AG04450 (cell line): ENCODE measurements at regions not wholly inside any gene's neighbourhood (a gene's known extent, or its start where the extent isn't known, plus 50 kb on each side); places are given as distances from the start of the nearest gene placed in this dataset.

ENCODE experiments used
- CTCF ChIA-PET: fragments of 300-600, 350-600 bp; formaldehyde crosslinking; extraction: SDS; loops from one replicate; lab custom pipeline; 2022; ENCODE audit warnings: antibody characterized with exemption, inconsistent platforms; lab: Charles Lee
- POLR2A ChIA-PET: fragments of 350-600 bp; formaldehyde crosslinking; extraction: SDS; loops from one replicate; lab custom pipeline; 2021; ENCODE audit warnings: antibody characterized with exemption, inconsistent platforms; lab: Yijun Ruan, JAX
- DNase-seq: peaks from one replicate; pipeline ENCODE4 v3.0.0-alpha.2; 2011; ENCODE audit warnings: low read depth, low spot score
- H3K27ac ChIP-seq: one replicate; pipeline ENCODE4 v1.5.1; 2012; ENCODE audit warnings: low read depth, low read length, control low read depth
- H3K27me3 ChIP-seq: one replicate; pipeline ENCODE4 v1.6.0; 2012; ENCODE audit warnings: low read length; ENCODE audit not compliant: control insufficient read depth, insufficient read depth
- H3K4me3 ChIP-seq: 2 replicates; pipeline ENCODE4 v1.5.1; 2011; ENCODE audit warnings: mild to moderate bottlenecking, low read depth, low read length, control low read depth
- H3K9me3 ChIP-seq: 2 replicates; pipeline ENCODE4 v1.5.1; 2012; ENCODE audit warnings: low read length; ENCODE audit not compliant: control insufficient read depth, insufficient read depth
- TF ChIP-seq, protein P1 (sequence below): IDR thresholded peaks from 2 replicates; pipeline ENCODE4 v1.5.1; 2011; ENCODE audit warnings: low read depth, low read length, control low read depth, inconsistent platforms

DNA sequence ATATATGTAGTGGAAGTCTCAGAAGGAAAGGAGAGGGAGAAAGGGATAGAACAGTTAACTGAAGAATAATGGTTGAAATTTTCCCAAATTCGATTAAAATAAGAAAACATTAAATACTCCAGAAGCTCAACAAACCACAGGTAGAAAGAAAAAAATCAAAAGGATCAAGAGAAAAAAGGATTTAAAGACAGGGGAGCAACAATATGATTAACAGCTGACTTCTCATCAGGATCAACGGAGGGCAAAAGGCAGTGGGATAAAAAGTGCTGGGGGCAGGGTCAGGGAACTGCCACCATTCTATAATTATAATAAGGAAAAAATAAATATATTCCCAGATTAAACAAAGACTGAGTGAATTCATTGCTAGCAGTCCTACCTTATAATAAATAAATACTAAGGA lies 55.3 kb downstream of the CDKN2C start:
- no peak for DNase-seq
- no peaks in the 10 kb centered on the region for H3K27me3 ChIP-seq
- TF ChIP-seq, protein P1, sequence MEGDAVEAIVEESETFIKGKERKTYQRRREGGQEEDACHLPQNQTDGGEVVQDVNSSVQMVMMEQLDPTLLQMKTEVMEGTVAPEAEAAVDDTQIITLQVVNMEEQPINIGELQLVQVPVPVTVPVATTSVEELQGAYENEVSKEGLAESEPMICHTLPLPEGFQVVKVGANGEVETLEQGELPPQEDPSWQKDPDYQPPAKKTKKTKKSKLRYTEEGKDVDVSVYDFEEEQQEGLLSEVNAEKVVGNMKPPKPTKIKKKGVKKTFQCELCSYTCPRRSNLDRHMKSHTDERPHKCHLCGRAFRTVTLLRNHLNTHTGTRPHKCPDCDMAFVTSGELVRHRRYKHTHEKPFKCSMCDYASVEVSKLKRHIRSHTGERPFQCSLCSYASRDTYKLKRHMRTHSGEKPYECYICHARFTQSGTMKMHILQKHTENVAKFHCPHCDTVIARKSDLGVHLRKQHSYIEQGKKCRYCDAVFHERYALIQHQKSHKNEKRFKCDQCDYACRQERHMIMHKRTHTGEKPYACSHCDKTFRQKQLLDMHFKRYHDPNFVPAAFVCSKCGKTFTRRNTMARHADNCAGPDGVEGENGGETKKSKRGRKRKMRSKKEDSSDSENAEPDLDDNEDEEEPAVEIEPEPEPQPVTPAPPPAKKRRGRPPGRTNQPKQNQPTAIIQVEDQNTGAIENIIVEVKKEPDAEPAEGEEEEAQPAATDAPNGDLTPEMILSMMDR: no peak
- no peak overlapping the region for H3K27ac ChIP-seq
- H3K4me3 ChIP-seq: no peak overlapping the region
- CTCF ChIA-PET: no interaction called here
- H3K9me3 ChIP-seq: no peaks in the 10 kb centered on the region
- POLR2A ChIA-PET: no interaction called here

DNA sequence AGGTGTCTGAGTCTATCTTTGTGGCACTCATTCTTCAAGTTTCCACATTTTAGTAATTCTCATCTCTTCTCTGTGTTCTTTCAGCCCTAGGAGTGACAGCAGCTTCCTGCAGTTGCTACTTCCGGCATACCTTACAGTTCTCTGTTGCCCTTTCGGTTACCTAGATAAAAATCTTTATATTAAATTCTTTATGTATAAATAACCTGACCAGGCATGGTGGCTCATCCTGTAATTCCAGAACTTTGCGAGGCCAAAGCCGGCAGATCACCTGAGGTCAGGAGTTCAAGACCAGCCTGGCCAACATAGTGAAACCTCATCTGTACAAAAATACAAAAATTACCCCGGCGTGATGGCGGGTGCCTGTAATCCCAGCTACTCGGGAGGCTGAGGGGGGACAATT lies 62.9 kb downstream of the CDKN2C start:
- DNase-seq: no peak
- no peak overlapping the region for H3K4me3 ChIP-seq
- no peak overlapping the region for H3K27ac ChIP-seq
- ChIA-PET POLR2A (no interaction called here), CTCF (no interaction called here)
- TF ChIP-seq, protein P1: no peak
- H3K9me3 ChIP-seq: no peaks in the 10 kb centered on the region
- H3K27me3 ChIP-seq: no peaks in the 10 kb centered on the region

DNA sequence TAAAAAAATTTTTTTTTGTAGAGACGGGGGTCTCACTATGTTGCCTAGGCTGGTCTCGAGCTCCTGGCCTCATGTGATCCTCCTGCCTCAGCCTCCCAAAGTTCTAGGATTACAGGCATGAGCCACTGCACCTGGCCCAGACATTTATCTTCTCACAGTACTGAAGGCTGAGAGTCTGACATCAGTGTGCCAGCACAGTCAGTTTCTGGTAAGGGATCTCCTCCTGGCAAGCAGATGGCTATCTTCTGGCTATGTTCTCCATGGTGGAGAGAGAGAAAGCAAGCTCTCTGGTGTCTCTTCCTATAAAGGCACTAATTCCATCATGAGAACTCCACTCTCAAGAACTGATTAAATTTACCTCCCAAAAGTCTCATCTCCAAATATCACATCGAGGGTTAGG lies 57.8 kb upstream of the C1orf185 start:
- TF ChIP-seq, protein P1: no peak
- H3K27ac ChIP-seq: no peak overlapping the region
- POLR2A ChIA-PET: no interaction called here

DNA sequence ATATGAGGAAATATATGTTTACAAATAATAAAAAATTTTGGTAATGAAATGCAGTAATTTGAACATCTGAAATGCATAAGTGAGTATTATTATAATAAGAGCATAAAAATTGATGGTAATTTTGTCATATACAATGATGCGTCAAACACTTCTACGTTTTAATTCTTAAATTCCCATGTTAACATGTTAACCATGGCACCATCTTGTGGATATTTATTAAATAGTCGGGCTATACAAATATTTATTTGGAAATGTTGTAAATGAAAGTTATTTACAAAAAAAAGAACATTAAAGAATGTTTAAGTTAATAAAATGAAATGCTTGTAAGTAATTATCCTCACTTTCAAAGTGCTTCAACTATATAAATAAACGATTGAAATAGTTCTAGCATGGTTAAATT lies 57.2 kb upstream of the C1orf185 start:
- TF ChIP-seq, protein P1: no peak
- CTCF ChIA-PET: interaction anchor here (1.0 to 1.3 kb wide), 2 partner anchors 115 to 270 kb away, joined by 4 to 5 read pairs; no protein-coding TSS in a partner anchor
- Histone ChIP-seq H3K9me3 (no peaks in the 10 kb centered on the region), H3K27me3 (no peaks in the 10 kb centered on the region), H3K27ac (no peak overlapping the region), H3K4me3 (no peak overlapping the region)
- DNase-seq: no peak
- POLR2A ChIA-PET: no interaction called here

More for the DNA sequence above, 57.8 kb upstream of the C1orf185 start:
- no peaks in the 10 kb centered on the region for H3K9me3 ChIP-seq
- CTCF ChIA-PET: interaction anchor here (0.6 to 1.3 kb wide), 3 partner anchors 115 to 270 kb away, joined by 3 to 5 read pairs (median 4); no protein-coding TSS in a partner anchor
- DNase-seq: no peak
- H3K4me3 ChIP-seq: no peak overlapping the region
- no peaks in the 10 kb centered on the region for H3K27me3 ChIP-seq

DNA sequence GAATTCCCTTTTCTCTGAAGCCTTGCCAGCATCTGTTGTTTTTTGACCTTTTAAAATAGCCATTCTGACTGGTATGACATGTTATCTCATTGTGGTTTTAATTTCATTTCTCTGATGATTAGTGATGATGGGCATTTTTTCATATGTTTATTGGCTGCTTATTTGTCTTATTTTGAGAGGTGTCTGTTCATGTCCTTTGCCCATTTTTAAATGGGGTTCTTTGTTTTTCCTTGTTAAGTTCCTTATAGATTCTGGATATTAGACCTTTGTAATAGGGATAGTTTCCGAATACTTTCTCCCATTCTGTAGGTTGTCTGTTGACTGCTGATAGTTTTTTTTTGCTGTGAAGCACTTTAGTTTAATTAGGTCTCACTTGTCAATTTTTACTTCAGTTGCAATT lies 54.0 kb upstream of the C1orf185 start:
- Histone ChIP-seq H3K27ac (no peak overlapping the region), H3K27me3 (peaks cover 2% of the 10 kb centered on the region), H3K9me3 (no peaks in the 10 kb centered on the region), H3K4me3 (no peak overlapping the region)
- DNase-seq: no peak
- TF ChIP-seq, protein P1: no peak
- CTCF ChIA-PET: no interaction called here
- POLR2A ChIA-PET: no interaction called here
